ENCODE measurements at regions not wholly inside any gene's neighbourhood (a gene's known extent, or its start where the extent isn't known, plus 50 kb on each side); places are given as distances from the start of the nearest gene placed in this dataset.

- Histone ChIP-seq H3K4me1 (replicated peaks in 1 of 4; ENCODE audit: control insufficient read depth in 3 of 4, insufficient read depth in 4 of 4, low read length in 3 of 4) (no peaks in the 10 kb centered on the region), H3K23me2 (ENCODE audit: low read depth, low read length) (no peaks in the 10 kb centered on the region), H3K4me2 (ENCODE audit: insufficient read depth in 1 of 2, low read depth in 2 of 2, low read length in 2 of 2) (no peak overlapping the region), H3K27me3 (replicated peaks in 1 of 4; ENCODE audit: control insufficient read depth in 3 of 4, extremely low read depth in 1 of 4, insufficient read depth in 3 of 4, low read length in 3 of 4) (no peaks in the 10 kb centered on the region), H3K36me3 (ENCODE audit: control insufficient read depth in 2 of 4, insufficient read depth in 4 of 4, low read length in 3 of 4) (no peaks in the 10 kb centered on the region), H3K9me3 (ENCODE audit: insufficient read depth in 2 of 2, low read depth in 1 of 2, low read length in 1 of 2) (peaks cover 12 to 13% of the 10 kb centered on the region in 2 experiments; a peak in 3 of 4 replicates), H2BK15ac (ENCODE audit: low read length) (no peak overlapping the region), H3K79me2 (ENCODE audit: control insufficient read depth in 1 of 2, insufficient read depth in 2 of 2, low read length in 2 of 2) (no peaks in the 10 kb centered on the region), H4K5ac (ENCODE audit: insufficient read length, low read depth, low read length) (no peak overlapping the region), H3K9ac (replicated peaks in 1 of 4; ENCODE audit: extremely low read depth in 1 of 4, low read depth in 3 of 4, low read length in 3 of 4) (no peak overlapping the region), H2BK120ac (replicated peaks; ENCODE audit: low read depth, low read length) (no peak overlapping the region), H2AFZ (ENCODE audit: low read length) (no peak overlapping the region), H4K8ac (ENCODE audit: extremely low read depth, insufficient read depth, low read length) (no peak overlapping the region), H3K27ac (ENCODE audit: low read depth, low read length) (no peak overlapping the region), H4K20me1 (replicated peaks in 1 of 2; ENCODE audit: control insufficient read depth in 1 of 2, insufficient read depth in 2 of 2, low read length in 2 of 2) (no peaks in the 10 kb centered on the region), H3K4me3 (ENCODE audit: extremely low read depth in 1 of 4, insufficient read depth in 2 of 4, low read depth in 3 of 4, low read length in 4 of 4) (no peak overlapping the region), H2BK12ac (ENCODE audit: low read depth, low read length) (no peak overlapping the region), H3K18ac (ENCODE audit: extremely low read depth, low read length) (no peak overlapping the region), H2BK5ac (ENCODE audit: low read depth, low read length) (no peak overlapping the region), H2BK20ac (ENCODE audit: low read length) (no peak overlapping the region), H4K91ac (replicated peaks; ENCODE audit: insufficient read length, low read length) (no peak overlapping the region), H3K79me1 (ENCODE audit: low read depth, low read length) (no peaks in the 10 kb centered on the region), H2AK5ac (ENCODE audit: low read depth, low read length) (no peak overlapping the region), H3K4ac (replicated peaks; ENCODE audit: insufficient read length, low read depth, low read length) (no peak overlapping the region), H3K14ac (ENCODE audit: insufficient read length) (no peak overlapping the region), H3K23ac (ENCODE audit: insufficient read length) (no peak overlapping the region), H3K56ac (replicated peaks; ENCODE audit: insufficient read length, low read depth, low read length) (no peak overlapping the region)
- DNase-seq (ENCODE audit: low read depth in 1 of 2, low spot score in 2 of 2) = no peak
- WGBS, 2 experiments (ENCODE audit: extremely low coverage in 1 of 2, insufficient coverage in 1 of 2, insufficient read length in 1 of 2, insufficient replicate concordance in 2 of 2, low coverage in 1 of 2, low lambda C conversion rate in 2 of 2, missing lambda C conversion rate in 1 of 2) = 91% methylated on average over 3 of the region's 3 CpGs; no CpG with 5 or more reads in 1 of the 2 experiments
- CTCF ChIA-PET (ENCODE audit: partially characterized antibody) = interaction anchor here (0.6 kb wide), 1 partner anchor 239 kb away, joined by 3 read pairs; no protein-coding TSS in a partner anchor
- POLR2A ChIA-PET (ENCODE audit: partially characterized antibody) = no interaction called here
- FAIRE-seq = no peak
- TF ChIP-seq CBX5 (IDR thresholded peaks at IDR 0.05; ENCODE audit: low read depth, low read length) (no peak), PHF8 (conservative IDR thresholded peaks at IDR 0.05; ENCODE audit: low read depth, low read length) (no peak), KDM5A (IDR thresholded peaks at IDR 0.05; ENCODE audit: low read length) (no peak), POLR2A (IDR thresholded peaks at IDR 0.05; ENCODE audit: control extremely low read depth in 1 of 2, low read depth in 2 of 2, low read length in 2 of 2) (no peak), EZH2 (IDR thresholded peaks at IDR 0.05; ENCODE audit: low read depth, low read length, severe bottlenecking) (no peak), RAD21 (IDR thresholded peaks at IDR 0.05 in 1 of 2, conservative IDR thresholded peaks at IDR 0.05 in 1 of 2; ENCODE audit: low read depth in 2 of 2, low read length in 2 of 2) (no peak), RNF2 (IDR thresholded peaks at IDR 0.05; ENCODE audit: borderline replicate concordance, low read depth, low read length, missing control alignments, poor library complexity, severe bottlenecking) (no peak), SUZ12 (IDR thresholded peaks at IDR 0.05; ENCODE audit: low read length) (no peak), TCF12 (IDR thresholded peaks at IDR 0.05; ENCODE audit: low read depth, low read length) (no peak), ZNF274 (IDR thresholded peaks at IDR 0.05; ENCODE audit: borderline replicate concordance, extremely low read depth, low read length) (no peak), NANOG (IDR thresholded peaks at IDR 0.05; ENCODE audit: insufficient read depth, low read depth, low read length, poor library complexity, severe bottlenecking) (no peak)
- TF ChIP-seq, protein P1, sequence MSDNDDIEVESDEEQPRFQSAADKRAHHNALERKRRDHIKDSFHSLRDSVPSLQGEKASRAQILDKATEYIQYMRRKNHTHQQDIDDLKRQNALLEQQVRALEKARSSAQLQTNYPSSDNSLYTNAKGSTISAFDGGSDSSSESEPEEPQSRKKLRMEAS (IDR thresholded peaks at IDR 0.05) = no peak
These were observed 280.2 kb downstream of the IRX2 start for GRCh38 chr5:2471152-2471879.

All from H1 (cell line).